OCI-LY3 (cell line): ENCODE measurements at regions not wholly inside any gene's neighbourhood (a gene's known extent, or its start where the extent isn't known, plus 50 kb on each side); places are given as distances from the start of the nearest gene placed in this dataset.
"Not testable (repeated sequence)": the region's sequence is repeated elsewhere in the genome, so short reads cannot be mapped to it uniquely, and the experiment has no call there.

Experiments used
- H2AFZ ChIP-seq: fragments of 200-600, 300-600 bp; shearing (Covaris generic); 2 replicates; pipeline ENCODE4 v1.6.0; 2014; ENCODE audit warnings: antibody characterized with exemption, low read depth, low read length
- H3K27ac ChIP-seq: fragments of 200-600, 300-600 bp; sonication (generic); 2 replicates; pipeline ENCODE4 v1.5.1; 2014; ENCODE audit warnings: mild to moderate bottlenecking, low read length, moderate library complexity, mixed read lengths
- H3K27me3 ChIP-seq: fragments of 200-600, 300-600 bp; sonication (generic); 2 replicates; pipeline ENCODE4 v1.6.1; 2014; ENCODE audit warnings: low read depth, low read length, mixed read lengths
- H3K36me3 ChIP-seq: fragments of 200-600, 300-600 bp; sonication (generic); replicated peaks from 2 replicates; pipeline ENCODE3; 2014; ENCODE audit warnings: low read depth, low read length, mixed read lengths
- H3K4me1 ChIP-seq: fragments of 300-600, 200-600 bp; sonication (generic); 2 replicates; pipeline ENCODE4 v1.6.1; 2014; ENCODE audit warnings: low read length, mixed read lengths
- H3K4me2 ChIP-seq: fragments of 200-600, 300-600 bp; sonication (generic); 2 replicates; pipeline ENCODE4 v1.6.1; 2014; ENCODE audit warnings: low read length, mixed read lengths
- H3K4me3 ChIP-seq: fragments of 300-600, 200-600 bp; sonication (generic); 2 replicates; pipeline ENCODE4 v1.5.1; 2014; ENCODE audit warnings: antibody characterized with exemption, mild to moderate bottlenecking, low read length, moderate library complexity
- H3K79me2 ChIP-seq: fragments of 300-600, 200-600 bp; shearing (Covaris generic); 2 replicates; pipeline ENCODE4 v1.6.1; 2014; ENCODE audit warnings: mild to moderate bottlenecking, low read length, mixed read lengths
- H3K9ac ChIP-seq: fragments of 300-600, 200-600 bp; shearing (Covaris generic); 2 replicates; pipeline ENCODE4 v1.6.0; 2014; ENCODE audit warnings: mild to moderate bottlenecking, low read length, moderate library complexity
- H3K9me3 ChIP-seq: fragments of 200-600, 300-600 bp; shearing (Covaris generic); 2 replicates; pipeline ENCODE4 v1.6.1; 2014; ENCODE audit warnings: low read length, mixed read lengths; ENCODE audit not compliant: insufficient read depth
- H4K20me1 ChIP-seq: fragments of 200-600, 300-600 bp; sonication (generic); 2 replicates; pipeline ENCODE4 v1.6.1; 2016; ENCODE audit warnings: low read length, mixed read lengths; ENCODE audit not compliant: insufficient read depth
- CTCF ChIP-seq: fragments of 200-600, 300-600 bp; sonication (generic); IDR thresholded peaks from 2 replicates; pipeline ENCODE4 v1.5.1; 2014; ENCODE audit warnings: antibody characterized with exemption, low read length, low read depth
- EZH2phosphoT487 ChIP-seq: fragments of 200-600 bp; shearing (Covaris generic); IDR thresholded peaks from 2 replicates; pipeline ENCODE4 v1.6.1; 2018; ENCODE audit warnings: antibody characterized with exemption, mixed run types, low read depth

GRCh38 chr3:178345944-178346343 is 190.3 kb upstream of the KCNMB2 start:
- no peak for TF ChIP-seq EZH2phosphoT487
- no peak for TF ChIP-seq CTCF
- no peaks in the 10 kb centered on the region for H3K4me1 ChIP-seq
- H2AFZ ChIP-seq = no peak overlapping the region
- H4K20me1 ChIP-seq = no peaks in the 10 kb centered on the region
- no peaks in the 10 kb centered on the region for H3K9me3 ChIP-seq
- no peak overlapping the region for H3K4me3 ChIP-seq
- H3K79me2 ChIP-seq = no peaks in the 10 kb centered on the region
- no peaks in the 10 kb centered on the region for H3K36me3 ChIP-seq
- H3K9ac ChIP-seq = no peak overlapping the region
- no peaks in the 10 kb centered on the region for H3K27me3 ChIP-seq
- H3K27ac ChIP-seq = no peak overlapping the region
- no peak overlapping the region for H3K4me2 ChIP-seq

- not testable (repeated sequence) for H3K4me2 ChIP-seq, H4K20me1 ChIP-seq, H3K9me3 ChIP-seq
Measured at GRCh38 chr3:178348561-178349217, 187.5 kb upstream of the KCNMB2 start.

GRCh38 chr3:178349218-178349596 is 187.0 kb upstream of the KCNMB2 start:
- not testable (repeated sequence) for H2AFZ ChIP-seq, H3K9ac ChIP-seq, H3K36me3 ChIP-seq, H3K4me2 ChIP-seq, H3K4me1 ChIP-seq, H3K79me2 ChIP-seq, H4K20me1 ChIP-seq, H3K27ac ChIP-seq, H3K4me3 ChIP-seq, H3K9me3 ChIP-seq, H3K27me3 ChIP-seq

More at GRCh38 chr3:178348561-178349217, 187.5 kb upstream of the KCNMB2 start:
- H3K79me2 ChIP-seq, H3K4me1 ChIP-seq, H2AFZ ChIP-seq, H3K27ac ChIP-seq, H3K4me3 ChIP-seq, H3K27me3 ChIP-seq, H3K36me3 ChIP-seq, H3K9ac ChIP-seq: not testable (repeated sequence)

GRCh38 chr3:178350763-178351162 is 185.5 kb upstream of the KCNMB2 start:
- Histone ChIP-seq H3K36me3 (no peaks in the 10 kb centered on the region), H3K4me2 (no peak overlapping the region), H3K79me2 (no peaks in the 10 kb centered on the region), H3K27ac (no peak overlapping the region), H3K27me3 (no peaks in the 10 kb centered on the region), H3K9ac (no peak overlapping the region), H4K20me1 (no peaks in the 10 kb centered on the region), H3K4me3 (no peak overlapping the region), H2AFZ (no peak overlapping the region), H3K9me3 (no peaks in the 10 kb centered on the region), H3K4me1 (no peaks in the 10 kb centered on the region)
- TF ChIP-seq CTCF (no peak), EZH2phosphoT487 (no peak)

- H3K9ac ChIP-seq = no peak overlapping the region
- H3K4me3 ChIP-seq = no peak overlapping the region
- no peaks in the 10 kb centered on the region for H3K79me2 ChIP-seq
- no peak overlapping the region for H3K27ac ChIP-seq
- no peaks in the 10 kb centered on the region for H3K27me3 ChIP-seq
- no peak overlapping the region for H2AFZ ChIP-seq
- H4K20me1 ChIP-seq = no peaks in the 10 kb centered on the region
- H3K9me3 ChIP-seq = no peaks in the 10 kb centered on the region
- no peaks in the 10 kb centered on the region for H3K4me1 ChIP-seq
- no peak overlapping the region for H3K4me2 ChIP-seq
- H3K36me3 ChIP-seq = no peaks in the 10 kb centered on the region
- TF ChIP-seq CTCF (no peak), EZH2phosphoT487 (no peak)
Measured at GRCh38 chr3:178352326-178353005, 183.8 kb upstream of the KCNMB2 start.
